ENCODE measurements at regions not wholly inside any gene's neighbourhood (a gene's known extent, or its start where the extent isn't known, plus 50 kb on each side); places are given as distances from the start of the nearest gene placed in this dataset.

DNA sequence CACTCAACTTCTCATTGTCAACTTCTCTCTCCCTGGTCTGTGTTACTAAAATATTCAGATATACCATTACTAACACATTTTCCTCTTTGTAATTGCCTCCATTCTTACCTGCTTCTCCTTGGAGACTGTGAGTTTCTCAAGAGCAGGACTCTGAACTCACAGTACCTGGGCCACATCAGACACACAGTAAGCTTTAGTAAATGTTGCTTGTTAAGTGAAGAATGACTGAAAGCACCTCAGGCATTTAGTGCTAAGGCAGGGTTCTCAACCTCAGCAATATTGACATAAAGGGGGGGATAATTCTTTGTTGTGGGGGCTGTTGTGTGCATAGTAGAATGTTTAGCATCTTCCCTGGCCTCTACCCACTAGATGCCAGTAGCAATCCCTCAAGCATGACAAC, 72.0 kb upstream of the RAB11FIP2 start:
- DNase-seq (ENCODE audit: low read depth): no peak
- TF ChIP-seq, protein P1, sequence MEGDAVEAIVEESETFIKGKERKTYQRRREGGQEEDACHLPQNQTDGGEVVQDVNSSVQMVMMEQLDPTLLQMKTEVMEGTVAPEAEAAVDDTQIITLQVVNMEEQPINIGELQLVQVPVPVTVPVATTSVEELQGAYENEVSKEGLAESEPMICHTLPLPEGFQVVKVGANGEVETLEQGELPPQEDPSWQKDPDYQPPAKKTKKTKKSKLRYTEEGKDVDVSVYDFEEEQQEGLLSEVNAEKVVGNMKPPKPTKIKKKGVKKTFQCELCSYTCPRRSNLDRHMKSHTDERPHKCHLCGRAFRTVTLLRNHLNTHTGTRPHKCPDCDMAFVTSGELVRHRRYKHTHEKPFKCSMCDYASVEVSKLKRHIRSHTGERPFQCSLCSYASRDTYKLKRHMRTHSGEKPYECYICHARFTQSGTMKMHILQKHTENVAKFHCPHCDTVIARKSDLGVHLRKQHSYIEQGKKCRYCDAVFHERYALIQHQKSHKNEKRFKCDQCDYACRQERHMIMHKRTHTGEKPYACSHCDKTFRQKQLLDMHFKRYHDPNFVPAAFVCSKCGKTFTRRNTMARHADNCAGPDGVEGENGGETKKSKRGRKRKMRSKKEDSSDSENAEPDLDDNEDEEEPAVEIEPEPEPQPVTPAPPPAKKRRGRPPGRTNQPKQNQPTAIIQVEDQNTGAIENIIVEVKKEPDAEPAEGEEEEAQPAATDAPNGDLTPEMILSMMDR (conservative IDR thresholded peaks at IDR 0.05; ENCODE audit: low read depth, low read length): no peak
- H3K4me3 ChIP-seq (ENCODE audit: low read length): no peak overlapping the region

DNA sequence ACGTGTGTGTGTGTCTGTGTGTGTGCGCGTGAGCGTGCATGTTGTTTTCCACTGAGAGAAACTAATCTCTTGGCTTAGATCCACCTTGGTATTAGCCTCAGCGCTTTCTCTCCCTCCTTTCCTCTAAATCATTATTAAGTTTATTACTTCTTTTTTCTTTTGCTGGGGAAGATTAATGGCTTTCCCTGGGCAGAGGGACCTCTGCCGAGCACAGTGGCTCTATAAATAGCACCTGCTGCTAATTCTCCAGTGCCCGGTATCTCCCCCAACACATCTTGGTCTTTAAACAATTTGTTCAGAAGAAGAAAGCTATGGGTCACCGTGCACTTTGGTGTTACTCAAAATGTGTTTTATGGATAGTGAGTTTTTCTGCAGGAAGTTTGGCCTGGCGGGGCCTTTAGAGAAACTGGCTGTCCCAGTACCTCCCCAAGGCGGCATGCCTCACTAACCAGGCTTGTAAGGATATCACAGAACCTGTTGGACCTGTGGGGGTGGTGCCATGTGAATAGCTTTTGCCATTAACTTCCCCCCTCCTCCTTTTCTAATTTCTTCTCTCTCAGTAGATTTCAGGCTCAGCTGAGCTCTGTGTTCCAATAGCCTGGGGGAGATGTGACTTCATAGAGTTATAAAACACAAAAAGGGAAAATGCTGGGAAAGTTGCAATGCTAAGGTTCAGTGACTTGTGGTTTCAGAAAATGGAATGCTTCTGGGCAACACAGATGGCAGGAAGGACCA, 70.1 kb upstream of the RAB11FIP2 start:
- TF ChIP-seq, protein P1 (conservative IDR thresholded peaks at IDR 0.05; ENCODE audit: low read depth, low read length): no peak
- DNase-seq (ENCODE audit: low read depth): peak; percentile 55
- H3K4me3 ChIP-seq (ENCODE audit: low read length): peak overlapping the region; percentile 14

DNA sequence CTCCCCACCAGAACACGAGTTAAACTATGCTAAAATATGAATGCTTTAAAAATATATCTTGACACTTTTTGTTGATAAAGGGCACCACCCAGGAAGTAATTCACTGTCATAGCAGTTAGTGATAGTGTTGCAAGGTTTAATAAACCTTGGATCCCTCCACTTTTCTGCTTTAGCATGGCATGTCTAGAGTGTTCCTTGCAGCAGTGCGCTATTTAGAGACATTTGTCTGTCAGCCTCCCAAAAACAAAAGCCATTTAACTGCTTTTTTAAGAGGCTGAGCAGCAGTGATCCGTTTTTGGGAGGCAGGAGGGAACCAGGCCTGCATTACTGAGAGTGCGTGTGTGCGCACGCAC, 69.6 kb upstream of the RAB11FIP2 start:
- peak overlapping the region; percentile 14 for H3K4me3 ChIP-seq (ENCODE audit: low read length)
- TF ChIP-seq, protein P1 (conservative IDR thresholded peaks at IDR 0.05; ENCODE audit: low read depth, low read length): no peak
- no peak for DNase-seq (ENCODE audit: low read depth)

DNA sequence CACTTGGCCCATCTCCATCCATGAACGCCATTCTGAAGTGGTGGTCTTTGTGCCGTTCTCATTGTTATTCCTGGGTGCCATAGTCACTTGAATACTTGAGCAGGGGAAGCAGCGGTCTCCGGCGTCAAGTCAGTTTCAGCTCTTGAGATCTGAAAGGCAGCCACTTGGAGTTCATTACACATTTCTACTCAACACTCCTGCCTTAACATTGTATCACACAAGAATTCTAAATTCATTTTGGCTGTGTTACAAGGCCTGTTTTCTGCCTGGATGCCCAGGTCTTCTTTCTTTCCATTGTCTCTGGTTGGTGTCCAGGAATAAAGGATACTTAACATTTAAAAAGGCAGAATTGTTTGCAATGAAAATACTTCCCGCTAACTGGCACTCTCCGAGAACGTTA, 69.0 kb upstream of the RAB11FIP2 start:
- DNase-seq (ENCODE audit: low read depth): no peak
- H3K4me3 ChIP-seq (ENCODE audit: low read length): no peak overlapping the region
- TF ChIP-seq, protein P1 (conservative IDR thresholded peaks at IDR 0.05; ENCODE audit: low read depth, low read length): no peak

DNA sequence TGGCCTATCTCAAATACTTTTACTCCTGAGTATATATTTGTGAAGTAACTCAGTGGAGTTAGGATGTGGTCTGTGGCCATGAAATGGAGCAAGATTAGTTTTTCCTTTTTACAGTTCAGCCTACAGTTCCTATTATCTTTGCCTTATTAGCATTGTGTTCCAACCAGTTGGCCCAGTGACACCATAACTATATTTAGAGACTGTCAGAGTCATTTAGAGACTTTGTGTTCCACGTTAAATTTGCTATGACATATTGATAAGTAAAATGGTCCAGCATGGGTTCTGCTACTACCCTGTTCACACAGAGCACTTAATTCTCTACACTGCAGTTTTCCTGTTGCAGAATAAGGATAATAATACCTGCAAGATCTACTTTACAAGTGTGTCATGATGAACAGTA, 68.3 kb upstream of the RAB11FIP2 start:
- no peak for DNase-seq (ENCODE audit: low read depth)
- TF ChIP-seq, protein P1 (conservative IDR thresholded peaks at IDR 0.05; ENCODE audit: low read depth, low read length): no peak
- H3K4me3 ChIP-seq (ENCODE audit: low read length): no peak overlapping the region

DNA sequence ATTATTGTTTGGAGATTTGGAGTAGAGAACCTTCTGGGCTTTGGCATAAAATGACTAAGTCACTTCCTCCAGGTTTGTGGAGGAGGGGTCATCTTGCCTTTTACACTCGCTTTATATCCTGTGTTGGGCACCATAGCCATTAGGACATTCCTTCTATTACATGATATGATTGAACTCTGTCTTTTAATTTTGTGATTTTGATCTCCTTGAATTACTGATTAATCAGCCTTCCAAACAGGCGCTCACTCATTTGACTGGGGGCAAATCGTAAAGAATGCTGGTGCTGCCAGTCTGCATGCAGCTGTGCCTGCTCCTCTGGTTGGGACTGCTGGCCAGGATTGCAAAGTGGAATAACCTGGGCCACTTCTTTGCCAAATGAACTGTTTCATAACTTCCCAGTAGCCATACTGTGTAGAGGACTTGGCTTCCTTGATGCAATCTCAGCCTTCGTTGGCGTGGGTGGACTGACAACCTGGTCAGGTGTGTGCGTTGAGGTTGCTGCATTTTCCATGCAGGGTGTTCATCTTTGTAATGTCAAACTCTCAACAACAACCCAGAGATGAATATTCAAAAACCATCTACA, 65.9 kb upstream of the RAB11FIP2 start:
- no peak for DNase-seq (ENCODE audit: low read depth)
- TF ChIP-seq, protein P1 (conservative IDR thresholded peaks at IDR 0.05; ENCODE audit: low read depth, low read length): no peak
- H3K4me3 ChIP-seq (ENCODE audit: low read length): no peak overlapping the region

DNA sequence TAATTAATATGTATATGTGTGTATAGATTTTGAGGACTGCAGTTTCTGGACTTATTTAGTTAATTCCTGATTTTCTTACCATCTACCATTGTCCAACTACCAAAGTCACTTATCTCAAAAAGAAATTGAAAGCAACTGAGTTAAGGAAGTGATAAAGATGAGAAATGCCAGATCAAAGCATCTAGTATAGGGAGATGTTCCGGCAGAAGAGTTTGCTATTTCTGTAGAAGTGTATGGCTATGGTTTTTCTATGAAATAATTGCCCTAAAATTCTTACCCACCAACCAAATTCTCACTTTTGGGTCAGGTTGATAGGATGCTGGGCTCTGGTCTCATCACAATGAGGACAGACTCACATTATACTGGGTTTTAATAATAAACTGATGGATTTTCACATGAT, 64.0 kb upstream of the RAB11FIP2 start:
- DNase-seq (ENCODE audit: low read depth): no peak
- H3K4me3 ChIP-seq (ENCODE audit: low read length): no peak overlapping the region
- TF ChIP-seq, protein P1 (conservative IDR thresholded peaks at IDR 0.05; ENCODE audit: low read depth, low read length): no peak

Data from retinal pigment epithelial cell (primary cell).